KOPT-K1 (cell line): ENCODE measurements at regions not wholly inside any gene's neighbourhood (a gene's known extent, or its start where the extent isn't known, plus 50 kb on each side); places are given as distances from the start of the nearest gene placed in this dataset.
"Not testable (repeated sequence)": the region's sequence is repeated elsewhere in the genome, so short reads cannot be mapped to it uniquely, and the experiment has no call there.

Experiments used
- H3K27ac ChIP-seq: fragments of 200-600 bp; sonication (generic); 2 replicates; pipeline ENCODE4 v1.5.1; 2016; ENCODE audit warnings: antibody characterized with exemption, mild to moderate bottlenecking, low read depth, low read length; ENCODE audit not compliant: poor library complexity, severe bottlenecking
- H3K36me3 ChIP-seq: fragments of 200-600 bp; sonication (generic); 2 replicates; pipeline ENCODE4 v1.5.1; 2017; ENCODE audit warnings: antibody characterized with exemption, mild to moderate bottlenecking, low read length, moderate library complexity; ENCODE audit not compliant: insufficient read depth
- H3K9me3 ChIP-seq: fragments of 200-600 bp; sonication (generic); 2 replicates; pipeline ENCODE4 v1.5.1; 2017; ENCODE audit warnings: antibody characterized with exemption, low read length, mild to moderate bottlenecking; ENCODE audit not compliant: insufficient read depth, poor library complexity, severe bottlenecking

DNA sequence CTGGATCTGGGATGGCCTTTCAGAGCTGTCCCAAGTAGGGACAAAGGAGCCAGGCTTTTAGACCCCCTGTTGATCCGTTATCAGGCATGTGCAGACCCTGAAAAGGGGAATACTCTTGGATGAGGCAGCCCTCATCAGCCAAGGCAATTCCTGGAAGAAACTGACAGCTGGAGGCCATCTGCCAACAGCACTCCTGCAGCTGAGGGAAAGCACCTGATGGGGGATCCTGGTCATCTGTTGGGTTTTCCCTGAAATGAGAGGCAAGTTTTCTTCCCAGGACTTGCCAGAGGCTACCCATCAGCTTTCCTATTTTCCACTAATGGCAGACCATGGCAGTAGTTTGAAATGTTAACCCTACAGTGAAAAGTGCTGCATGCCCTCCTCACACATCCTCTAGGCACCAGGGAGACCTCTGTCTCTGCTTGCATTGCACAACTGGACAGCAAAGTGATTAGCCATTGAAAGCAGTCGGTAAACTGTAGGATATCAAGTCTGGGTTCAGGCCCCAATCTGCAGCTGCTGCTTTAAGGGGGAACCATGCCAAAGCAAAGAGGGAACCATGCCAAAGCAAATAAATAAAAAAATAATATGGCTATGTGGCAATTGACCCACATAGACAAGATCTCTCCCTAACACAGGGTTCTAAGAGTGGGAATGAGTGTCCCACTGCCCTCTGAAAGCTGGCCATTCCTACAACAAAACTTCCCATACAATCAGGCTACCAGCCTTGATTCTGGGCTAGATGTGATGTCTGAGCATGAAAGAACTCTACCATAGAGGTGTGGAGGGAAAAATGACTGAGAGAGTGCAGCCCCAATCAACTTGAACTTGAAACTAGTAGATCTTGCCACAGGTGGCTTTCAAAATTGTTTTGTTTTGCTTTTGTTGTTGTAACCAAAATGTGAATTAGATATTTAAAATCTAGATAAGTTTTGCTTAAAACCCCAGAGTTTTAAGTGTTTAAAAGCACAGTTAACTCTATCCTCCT is 232.0 kb upstream of the STT3B start:
- no peak overlapping the region for H3K27ac ChIP-seq
- no peaks in the 10 kb centered on the region for H3K36me3 ChIP-seq
- H3K9me3 ChIP-seq, result peaks cover 21% of the 10 kb centered on the region

DNA sequence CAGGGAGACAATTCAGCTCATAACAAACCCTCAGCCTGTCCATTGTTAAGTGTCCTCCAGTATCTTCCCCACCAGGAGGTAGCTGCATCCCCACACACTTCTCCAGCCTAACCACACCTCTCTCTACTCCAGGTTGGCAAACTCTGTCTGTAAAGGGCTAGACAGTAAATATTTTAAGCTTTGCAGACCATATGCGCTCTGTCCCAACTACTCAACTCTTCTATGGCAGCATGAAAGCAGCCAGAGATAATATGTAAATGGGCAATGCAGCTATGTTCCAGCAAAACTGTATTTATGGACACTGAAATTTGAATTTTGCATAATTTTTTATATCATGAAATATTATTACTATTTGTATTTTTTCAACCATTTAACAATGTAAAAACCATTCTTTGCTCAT is 230.4 kb upstream of the STT3B start:
- no peaks in the 10 kb centered on the region for H3K36me3 ChIP-seq
- H3K9me3 ChIP-seq, result peaks cover 20% of the 10 kb centered on the region
- H3K27ac ChIP-seq, result no peak overlapping the region

DNA sequence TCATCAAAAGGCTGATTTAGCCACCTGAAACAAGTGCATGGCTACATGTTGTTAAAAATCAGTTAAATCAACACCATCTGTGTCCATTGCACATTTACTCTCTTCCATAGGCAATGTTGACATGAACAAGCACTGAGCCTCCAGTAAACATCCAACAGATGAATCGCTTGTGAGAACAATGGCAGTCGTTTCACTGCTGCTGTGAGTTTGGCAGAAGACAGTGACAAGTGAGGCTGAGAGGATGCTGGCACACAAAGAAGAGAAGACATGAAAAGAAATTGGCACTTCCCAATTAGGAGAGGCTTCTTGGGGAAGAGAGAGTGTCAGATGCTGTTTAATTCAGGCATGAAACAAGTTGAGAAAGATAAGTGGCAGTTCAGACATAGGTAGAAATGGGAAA is 227.4 kb upstream of the STT3B start:
- no peaks in the 10 kb centered on the region for H3K36me3 ChIP-seq
- no peaks in the 10 kb centered on the region for H3K9me3 ChIP-seq
- H3K27ac ChIP-seq, result no peak overlapping the region

DNA sequence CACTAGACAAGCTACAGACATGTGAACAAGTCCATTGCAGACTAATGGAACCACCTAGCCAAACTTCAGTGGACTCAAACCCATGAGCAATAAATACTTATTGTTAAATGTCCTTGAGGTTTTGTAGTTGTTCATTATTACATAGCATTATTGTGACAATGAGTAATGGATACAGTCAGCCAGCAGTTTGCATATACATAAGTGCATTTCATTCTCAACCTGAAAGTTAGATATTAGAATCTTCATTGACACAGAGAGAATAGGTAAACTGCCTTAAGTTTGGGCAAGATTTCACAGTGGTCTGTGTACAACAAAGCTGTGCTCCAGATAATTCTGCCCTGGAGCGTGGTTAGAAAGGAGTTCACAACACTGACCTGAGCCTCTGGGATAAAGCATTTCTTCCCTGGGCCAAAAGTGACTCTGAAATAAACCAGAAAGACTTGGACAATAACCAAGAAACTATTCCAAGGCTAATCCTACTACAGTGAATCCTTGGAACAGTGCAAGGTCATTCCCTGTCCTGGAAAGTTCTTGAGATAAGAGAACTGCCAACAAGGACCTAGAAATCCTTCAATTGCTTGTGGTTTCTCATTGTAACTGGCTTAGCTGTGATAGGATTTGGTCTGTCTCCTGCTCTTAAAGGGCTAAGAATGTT is 225.5 kb upstream of the STT3B start:
- Histone ChIP-seq H3K27ac (no peak overlapping the region), H3K36me3 (no peaks in the 10 kb centered on the region), H3K9me3 (no peaks in the 10 kb centered on the region)

DNA sequence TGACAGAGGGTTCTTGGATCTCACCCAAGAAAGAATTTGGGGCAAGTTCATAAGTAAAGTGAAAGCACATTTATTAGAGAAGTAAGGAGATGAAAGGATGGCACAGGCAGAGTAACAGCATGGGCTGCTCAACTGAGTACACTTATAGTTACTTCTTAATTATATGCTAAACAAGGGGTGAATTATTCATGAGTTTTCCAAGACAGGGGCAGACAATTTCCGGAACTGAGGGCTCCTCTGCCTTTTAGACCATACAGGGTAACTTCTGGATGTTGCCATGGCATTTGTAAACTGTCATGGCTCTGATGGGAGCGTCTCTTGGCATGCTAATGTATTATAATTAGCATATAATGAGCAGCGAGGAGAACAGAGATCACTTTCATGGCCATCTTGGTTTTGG is 221.2 kb upstream of the STT3B start:
- H3K36me3 ChIP-seq, result no peaks in the 10 kb centered on the region
- H3K9me3 ChIP-seq, result peaks cover 24% of the 10 kb centered on the region
- H3K27ac ChIP-seq, result no peak overlapping the region

DNA sequence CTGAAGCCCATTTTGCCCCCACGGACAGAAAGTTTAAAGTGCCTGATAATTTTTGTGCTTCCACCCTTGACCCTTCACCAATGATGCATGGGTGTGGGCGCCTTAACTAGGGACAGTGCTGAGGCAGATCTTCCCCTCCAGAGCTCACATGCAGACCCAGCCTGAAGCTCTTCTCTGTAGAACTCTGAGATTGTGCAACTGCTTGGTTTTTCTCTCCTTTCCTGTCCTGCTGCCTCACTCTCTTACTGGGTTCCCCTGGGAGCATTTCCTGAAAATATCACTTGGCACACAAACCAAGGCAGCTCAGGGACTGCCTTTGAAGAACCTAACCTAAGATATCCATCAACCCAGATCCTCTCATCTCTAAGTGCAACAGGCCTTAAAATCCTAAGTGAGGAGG is 220.3 kb upstream of the STT3B start:
- no peak overlapping the region for H3K27ac ChIP-seq
- peaks cover 33% of the 10 kb centered on the region for H3K9me3 ChIP-seq
- H3K36me3 ChIP-seq, result no peaks in the 10 kb centered on the region

DNA sequence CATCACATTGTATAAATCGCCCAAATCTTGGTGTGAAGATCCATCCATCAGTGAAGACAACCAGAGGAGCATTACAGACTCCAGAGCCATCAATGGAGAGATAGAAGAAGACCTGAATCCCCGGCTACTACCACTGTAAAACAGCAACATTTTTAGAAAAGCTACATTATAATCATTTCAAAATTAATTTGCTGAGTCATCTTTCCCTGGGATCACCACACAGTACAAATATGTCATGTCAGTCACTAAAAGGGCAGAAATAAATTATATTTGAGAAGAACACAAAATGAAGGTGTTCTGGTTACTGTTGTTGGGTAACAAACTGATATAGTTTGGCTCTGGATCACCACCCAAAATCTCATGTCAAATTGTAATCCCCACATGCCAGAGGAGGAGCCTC is 218.5 kb upstream of the STT3B start:
- H3K36me3 ChIP-seq, result no peaks in the 10 kb centered on the region
- no peak overlapping the region for H3K27ac ChIP-seq
- H3K9me3 ChIP-seq, result peaks cover 33% of the 10 kb centered on the region

- Histone ChIP-seq H3K27ac (no peak overlapping the region), H3K9me3 (peaks cover 35% of the 10 kb centered on the region), H3K36me3 (no peaks in the 10 kb centered on the region)
Observed at GRCh38 chr3:31319332-31319731, 213.4 kb upstream of the STT3B start.

- Histone ChIP-seq H3K36me3 (no peaks in the 10 kb centered on the region), H3K9me3 (peaks cover 18% of the 10 kb centered on the region), H3K27ac (no peak overlapping the region)
Observed at GRCh38 chr3:31321620-31322019, 211.1 kb upstream of the STT3B start.

GRCh38 chr3:31322460-31322859 is 210.3 kb upstream of the STT3B start:
- H3K36me3 ChIP-seq, result no peaks in the 10 kb centered on the region
- H3K9me3 ChIP-seq, result peaks cover 18% of the 10 kb centered on the region
- H3K27ac ChIP-seq, result no peak overlapping the region

DNA sequence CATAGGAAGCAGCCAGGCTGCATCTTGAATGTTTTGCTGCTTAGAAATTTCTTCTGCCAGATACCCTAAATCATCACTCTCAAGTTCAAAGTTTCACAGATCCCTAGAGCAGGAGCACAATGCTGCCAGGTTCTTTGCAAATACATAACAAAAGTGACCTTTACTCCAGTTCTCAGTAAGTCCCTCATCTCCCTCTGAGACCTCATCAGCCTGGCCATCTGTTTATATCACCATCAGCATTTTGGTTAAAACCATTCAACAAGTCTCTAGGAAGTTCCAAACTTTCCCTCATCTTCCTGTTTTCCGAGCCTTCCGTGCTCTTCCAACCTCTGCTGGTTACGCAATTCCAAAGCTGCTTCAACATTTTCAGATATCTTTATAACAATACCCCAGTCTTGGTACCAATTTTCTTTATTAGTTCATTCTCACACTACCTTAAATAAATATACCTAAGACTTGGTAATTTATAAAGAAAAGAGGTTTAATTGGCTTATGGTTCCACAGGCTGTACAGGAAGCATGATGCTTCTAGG is 204.8 kb upstream of the STT3B start:
- peaks cover 30% of the 10 kb centered on the region for H3K9me3 ChIP-seq
- H3K27ac ChIP-seq, H3K36me3 ChIP-seq: not testable (repeated sequence)

DNA sequence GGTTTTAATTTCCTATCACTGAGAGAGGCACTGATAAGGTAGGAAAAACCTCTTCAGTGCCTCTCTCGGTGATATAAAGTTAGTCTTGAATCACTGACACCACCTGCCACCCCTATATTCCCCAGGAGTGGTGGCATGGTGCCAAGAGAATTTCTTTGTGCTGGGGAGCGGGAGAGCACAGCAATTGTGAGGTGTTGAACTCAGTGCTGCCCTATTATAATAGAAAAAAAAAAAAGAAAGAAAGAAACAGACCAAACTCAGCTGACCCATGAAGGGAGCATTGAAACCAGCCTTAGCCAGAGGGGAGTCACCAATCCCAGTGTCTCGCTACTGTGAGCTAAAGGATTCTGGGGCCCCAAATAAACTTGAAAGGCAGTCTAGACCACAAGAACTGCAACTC is 201.4 kb upstream of the STT3B start:
- Histone ChIP-seq H3K27ac (no peak overlapping the region), H3K9me3 (peaks cover 33% of the 10 kb centered on the region), H3K36me3 (no peaks in the 10 kb centered on the region)

DNA sequence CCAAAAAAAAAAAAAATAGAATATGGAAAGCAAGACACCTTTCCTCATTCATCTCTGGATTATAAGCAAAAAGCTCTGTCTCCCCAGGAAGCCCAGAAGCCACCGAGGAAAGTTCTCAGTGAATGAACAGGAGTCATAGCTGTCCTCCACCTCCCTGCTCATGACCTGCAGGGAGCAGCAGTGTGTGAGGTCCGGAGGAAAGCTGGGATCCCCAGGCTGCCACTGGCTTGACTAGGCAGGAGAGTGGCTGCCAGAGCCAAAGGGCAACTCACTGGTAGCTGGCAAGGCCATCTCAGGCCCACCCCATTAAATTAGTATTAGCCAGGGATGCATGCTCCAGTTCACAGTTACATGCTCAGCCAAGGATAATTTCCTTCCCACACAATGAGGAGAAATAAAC is 191.6 kb upstream of the STT3B start:
- H3K9me3 ChIP-seq, result peaks cover 22% of the 10 kb centered on the region
- H3K27ac ChIP-seq, result no peak overlapping the region

DNA sequence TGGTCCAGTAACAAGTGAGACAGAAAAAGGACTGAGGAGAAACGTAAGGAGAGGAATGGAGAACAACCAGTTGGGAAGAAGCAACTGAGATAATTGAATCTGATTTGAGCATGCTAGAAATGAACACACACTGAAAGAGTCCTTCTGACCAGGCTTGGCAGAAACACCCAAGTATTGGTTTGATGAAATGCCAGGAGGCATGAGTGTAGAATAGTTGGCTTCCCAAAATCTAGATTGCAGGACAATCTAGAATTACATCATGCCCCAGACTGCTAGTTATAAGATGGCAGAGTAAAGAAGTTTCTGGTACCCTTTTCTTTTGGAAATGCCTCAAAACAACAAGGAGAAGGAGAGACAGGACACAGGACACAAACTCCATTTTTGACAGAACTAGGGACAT is 189.7 kb upstream of the STT3B start:
- peaks cover 25% of the 10 kb centered on the region for H3K9me3 ChIP-seq
- no peaks in the 10 kb centered on the region for H3K36me3 ChIP-seq
- H3K27ac ChIP-seq, result no peak overlapping the region

More for the DNA sequence above, 191.6 kb upstream of the STT3B start:
- no peaks in the 10 kb centered on the region for H3K36me3 ChIP-seq

- Histone ChIP-seq H3K27ac (no peak overlapping the region), H3K9me3 (peaks cover 25% of the 10 kb centered on the region), H3K36me3 (no peaks in the 10 kb centered on the region)
Observed at GRCh38 chr3:31345581-31345980, 187.1 kb upstream of the STT3B start.
